Skin epidermis (tissue), 12 donors: ENCODE measurements at regions not wholly inside any gene's neighbourhood (a gene's known extent, or its start where the extent isn't known, plus 50 kb on each side); places are given as distances from the start of the nearest gene placed in this dataset.

ENCODE experiments used
- H3K27ac ChIP-seq, 21 experiments: fragments of 200-600 bp; sonication (generic) in 11 of 21; one replicate each; pipeline ENCODE4 v1.5.0; 2020; ENCODE audit warnings: mild to moderate bottlenecking in 3 of 21, inconsistent platforms in 2 of 21, moderate library complexity in 2 of 21
- H3K4me3 ChIP-seq, 7 experiments: fragments of 200-600 bp; sonication (generic) in 2 of 7; one replicate each; pipeline ENCODE4 v1.5.0; 2020; ENCODE audit warnings: inconsistent platforms in 2 of 7, mild to moderate bottlenecking in 2 of 7, moderate library complexity in 1 of 7

DNA sequence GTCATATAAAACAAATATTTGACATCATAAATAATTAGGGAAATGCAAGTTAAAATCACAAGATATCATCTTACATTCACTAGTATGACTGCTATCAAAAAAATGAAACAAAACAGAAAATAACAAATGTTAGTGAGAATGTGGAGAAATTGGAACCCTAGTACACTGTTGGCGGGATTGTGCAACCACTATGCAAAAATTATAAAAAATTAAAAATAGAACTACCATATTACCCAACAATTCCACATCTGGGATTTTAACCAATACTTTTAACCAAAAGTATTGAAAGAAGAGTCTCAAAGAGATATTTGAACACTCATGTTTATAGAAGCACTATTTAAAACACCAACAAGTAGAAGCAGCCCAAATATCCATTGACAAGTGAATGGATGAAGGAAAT is 797.2 kb upstream of the ADAMTS5 start:
- H3K27ac ChIP-seq: no peak overlapping the region

DNA sequence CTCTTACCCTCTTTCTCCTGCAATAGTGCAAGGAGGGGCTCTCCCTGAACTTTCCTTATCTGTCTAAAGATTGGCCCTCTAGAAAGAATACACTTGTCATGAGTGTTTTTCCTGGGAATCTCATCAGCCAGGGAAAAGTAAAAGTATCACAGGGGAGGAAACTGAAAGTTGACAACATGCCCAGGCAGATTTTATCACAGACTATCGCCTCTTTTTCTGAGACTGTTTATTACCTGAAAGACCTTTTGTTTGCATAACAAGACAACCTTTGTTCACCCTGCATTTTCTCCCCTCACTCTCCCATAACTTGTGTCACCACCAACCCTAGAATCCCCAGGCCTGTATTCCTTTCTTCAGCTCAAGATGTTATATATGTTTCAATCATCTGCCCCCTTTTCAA is 794.7 kb upstream of the ADAMTS5 start:
- Histone ChIP-seq H3K4me3 (no peak overlapping the region), H3K27ac (peak overlapping the region in 2 of 21 experiments; percentile 5 to 27)

More for the DNA sequence above, 797.2 kb upstream of the ADAMTS5 start:
- H3K4me3 ChIP-seq: no peak overlapping the region

DNA sequence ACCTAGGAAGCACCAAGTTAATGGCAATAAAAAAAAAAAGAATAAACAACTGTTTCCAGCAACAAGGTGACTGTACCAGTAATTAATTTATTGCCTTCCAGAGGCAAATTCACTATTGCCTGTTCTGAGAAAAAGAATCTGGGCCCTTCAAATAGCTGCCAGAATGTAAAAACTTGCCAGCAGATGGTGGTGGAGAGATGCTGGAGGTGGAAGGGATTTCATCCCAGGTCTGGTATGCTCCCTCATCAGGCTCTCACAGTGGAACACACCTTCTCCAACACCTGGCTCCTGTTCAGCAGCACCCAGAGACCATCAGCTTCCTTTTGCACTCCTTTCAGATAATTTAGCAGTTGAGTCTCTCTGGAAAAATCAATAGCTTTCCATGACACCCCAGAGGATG is 792.9 kb upstream of the ADAMTS5 start:
- no peak overlapping the region for H3K4me3 ChIP-seq
- H3K27ac ChIP-seq: no peak overlapping the region

DNA sequence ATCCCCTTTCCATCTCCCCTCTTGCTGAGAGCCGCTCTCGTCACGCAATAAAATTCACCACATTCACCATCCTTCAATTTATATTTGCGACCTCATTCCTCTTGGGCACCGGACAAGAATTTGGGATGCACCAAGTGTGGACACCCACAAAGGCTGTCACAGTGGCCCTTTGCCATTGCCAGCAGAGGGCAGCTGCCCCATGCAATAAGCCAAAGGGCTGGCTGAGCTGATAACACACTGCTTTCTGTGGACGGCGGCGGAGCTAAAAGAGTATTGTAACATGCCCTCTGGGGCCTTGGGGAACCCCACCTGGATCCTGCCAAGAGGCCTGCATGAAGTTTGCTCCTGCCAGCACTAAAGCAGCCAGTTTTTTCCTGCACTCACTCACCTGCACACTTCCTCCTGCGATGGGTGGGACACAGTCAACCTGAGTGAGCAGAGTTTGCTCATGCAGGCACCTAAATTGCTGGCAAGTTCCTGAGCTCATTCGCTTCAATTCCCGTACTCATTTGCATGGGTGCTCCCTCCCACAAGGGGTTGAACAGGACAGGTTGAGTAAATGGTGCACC is 792.3 kb upstream of the ADAMTS5 start:
- Histone ChIP-seq H3K4me3 (no peak overlapping the region), H3K27ac (no peak overlapping the region)

DNA sequence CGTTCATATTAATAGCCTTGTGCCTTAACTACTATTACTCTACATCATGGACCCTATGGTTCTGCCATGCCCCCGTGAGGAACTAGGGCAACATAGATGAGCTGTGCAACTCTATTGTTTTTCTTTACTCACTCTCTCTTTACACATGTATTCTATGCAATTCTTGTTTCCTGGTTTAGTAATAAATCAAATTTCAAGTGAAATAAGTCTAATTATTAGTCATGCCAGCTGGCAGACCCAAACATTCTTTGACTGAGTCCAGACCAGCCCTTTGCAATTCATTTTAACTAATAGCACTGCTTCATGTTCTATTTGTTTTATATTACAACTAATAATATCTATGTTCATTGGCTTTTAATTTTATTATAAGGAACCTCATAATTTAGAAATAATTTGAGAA is 789.3 kb upstream of the ADAMTS5 start:
- H3K4me3 ChIP-seq: no peak overlapping the region
- H3K27ac ChIP-seq: no peak overlapping the region

DNA sequence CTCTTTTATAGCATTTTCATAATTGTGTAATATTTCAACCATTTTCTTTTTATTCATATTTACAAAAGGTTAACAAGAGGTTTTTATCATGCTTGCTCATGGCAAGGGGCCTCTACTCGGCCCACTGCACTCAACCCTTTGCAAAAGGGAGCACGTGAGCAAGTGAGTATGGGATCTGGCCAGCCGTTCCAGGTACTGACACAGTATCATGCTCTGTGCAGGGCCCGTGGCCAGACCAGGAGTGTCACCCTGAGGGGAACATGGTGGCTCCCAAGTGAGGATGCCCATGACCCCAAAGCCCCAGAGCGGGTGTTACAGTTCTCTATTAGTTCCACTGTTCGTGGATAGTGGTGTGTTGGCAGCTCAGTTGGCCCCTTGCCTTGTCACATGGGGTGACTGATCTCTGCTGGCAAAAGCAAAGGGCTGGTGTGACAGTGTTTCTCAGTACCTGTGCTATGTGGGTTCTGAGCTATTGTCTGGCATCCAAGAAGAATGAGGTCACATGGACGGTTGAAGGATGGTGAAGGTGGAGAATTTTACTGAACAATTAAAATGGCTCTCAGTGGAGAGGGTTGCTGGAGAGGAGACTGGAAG is 777.2 kb upstream of the ADAMTS5 start:
- Histone ChIP-seq H3K4me3 (no peak overlapping the region), H3K27ac (no peak overlapping the region)

DNA sequence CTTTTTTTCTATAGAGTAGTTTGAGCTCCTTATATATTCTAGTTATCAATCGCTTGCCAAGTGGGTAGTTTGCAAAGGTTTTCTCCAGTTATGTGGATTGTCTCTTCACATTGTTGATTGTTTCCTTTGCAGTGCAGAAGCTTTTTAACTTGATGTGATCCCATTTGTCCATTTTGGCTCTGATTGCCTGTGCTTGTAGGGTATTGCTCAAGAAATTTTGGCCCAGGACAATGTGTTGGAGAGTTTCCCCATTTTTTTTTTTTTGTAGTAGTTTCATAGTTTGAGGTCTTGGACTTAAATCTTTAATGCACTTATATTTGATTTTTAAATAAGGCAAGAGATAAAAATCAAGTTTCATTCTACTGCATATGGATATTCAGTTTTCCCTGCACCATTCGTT is 774.8 kb upstream of the ADAMTS5 start:
- Histone ChIP-seq H3K4me3 (no peak overlapping the region), H3K27ac (no peak overlapping the region)

DNA sequence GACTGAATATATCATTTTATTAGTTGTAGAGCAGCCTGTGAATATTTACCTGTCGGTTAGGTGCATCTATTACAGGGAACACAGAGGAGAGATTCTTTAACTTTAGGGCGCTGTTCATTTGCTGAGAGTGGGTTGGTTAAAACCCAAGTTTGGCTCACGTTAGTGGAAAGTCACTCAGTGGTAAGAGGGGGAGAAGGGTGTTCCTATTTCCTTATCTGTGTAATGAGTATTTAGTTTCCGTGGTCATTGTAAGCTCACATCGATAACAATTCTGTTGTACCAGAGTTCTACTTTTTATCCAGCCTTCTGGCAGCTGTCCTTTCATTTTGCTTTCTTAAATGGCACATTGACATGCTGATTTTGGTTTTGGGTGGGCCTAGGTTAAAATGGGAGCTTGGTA is 773.2 kb upstream of the ADAMTS5 start:
- Histone ChIP-seq H3K4me3 (no peak overlapping the region), H3K27ac (no peak overlapping the region)

DNA sequence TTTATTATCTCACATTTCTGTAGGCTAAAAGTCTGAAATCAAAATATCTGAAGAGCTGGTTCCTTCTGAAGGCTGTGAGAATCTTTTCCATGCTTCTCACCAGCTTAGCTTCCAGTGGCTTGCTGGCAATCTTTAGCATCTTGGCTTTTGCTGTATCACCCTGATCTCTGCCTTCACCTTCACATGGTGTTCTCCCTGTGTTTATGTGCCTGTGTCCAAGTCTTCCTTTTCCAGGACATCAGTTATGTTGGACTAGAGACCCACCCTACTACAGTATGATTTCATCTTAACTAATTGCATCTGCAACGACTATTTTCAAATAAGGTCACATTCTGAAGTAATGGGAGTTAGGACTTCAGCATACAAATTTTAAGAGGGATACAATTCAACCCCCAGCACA is 772.3 kb upstream of the ADAMTS5 start:
- H3K27ac ChIP-seq: no peak overlapping the region
- H3K4me3 ChIP-seq: no peak overlapping the region

DNA sequence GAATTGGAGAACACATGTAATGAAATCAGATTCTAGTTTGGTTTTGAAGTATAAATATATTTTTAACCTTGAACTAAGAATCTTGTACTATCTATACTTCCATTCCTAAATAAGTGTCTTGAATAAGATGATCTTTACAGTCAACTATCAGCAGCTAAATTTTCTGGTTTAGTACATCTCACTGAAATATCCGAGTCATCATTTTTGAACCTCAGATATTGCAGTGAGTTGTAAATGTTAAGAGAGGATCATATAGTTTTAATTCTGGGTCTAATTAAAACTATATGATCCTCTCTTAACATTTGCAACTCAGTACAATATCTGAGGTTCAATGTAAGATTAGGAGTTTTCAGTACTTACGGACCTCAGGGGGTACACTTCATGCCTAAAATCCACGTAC is 768.8 kb upstream of the ADAMTS5 start:
- Histone ChIP-seq H3K27ac (no peak overlapping the region), H3K4me3 (no peak overlapping the region)

DNA sequence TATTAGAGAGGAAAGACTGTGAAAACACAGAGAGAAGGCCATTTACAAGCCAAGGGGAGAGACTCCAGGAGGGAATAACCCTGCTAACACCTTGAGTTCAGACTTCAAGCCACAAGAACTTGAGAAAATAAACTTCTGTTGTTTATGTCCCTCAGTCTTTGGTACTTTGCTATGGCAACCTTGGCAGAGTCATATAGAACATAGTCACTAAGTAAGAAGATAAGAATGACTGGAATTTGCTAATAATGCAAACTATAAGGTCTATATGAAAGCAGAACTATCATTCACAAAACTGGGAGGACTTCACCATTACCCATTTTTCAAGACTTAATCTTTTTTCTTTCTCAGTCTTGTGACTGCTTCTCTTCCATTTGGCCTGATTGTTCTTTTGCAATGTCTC is 767.3 kb upstream of the ADAMTS5 start:
- Histone ChIP-seq H3K4me3 (no peak overlapping the region), H3K27ac (no peak overlapping the region)

DNA sequence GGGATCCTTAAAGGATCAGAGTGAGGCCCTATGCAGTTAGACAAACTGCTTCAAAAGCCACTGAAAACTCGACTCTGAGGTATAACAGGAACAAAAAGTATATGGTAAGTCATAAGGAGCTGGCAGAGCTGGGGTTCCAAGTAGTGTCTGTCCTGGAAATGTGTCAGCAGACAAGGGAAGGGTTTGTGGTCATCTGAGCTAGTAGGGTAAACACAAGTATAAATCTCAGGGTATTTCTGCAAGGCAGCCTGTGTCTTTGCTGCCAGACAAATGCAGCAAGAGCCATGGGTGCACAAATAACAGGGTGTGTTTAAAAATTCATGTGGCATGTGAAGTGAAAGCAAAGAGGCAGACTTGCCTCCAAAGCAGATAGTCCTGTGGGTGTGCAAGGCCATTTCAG is 759.0 kb upstream of the ADAMTS5 start:
- no peak overlapping the region for H3K4me3 ChIP-seq
- H3K27ac ChIP-seq: no peak overlapping the region

DNA sequence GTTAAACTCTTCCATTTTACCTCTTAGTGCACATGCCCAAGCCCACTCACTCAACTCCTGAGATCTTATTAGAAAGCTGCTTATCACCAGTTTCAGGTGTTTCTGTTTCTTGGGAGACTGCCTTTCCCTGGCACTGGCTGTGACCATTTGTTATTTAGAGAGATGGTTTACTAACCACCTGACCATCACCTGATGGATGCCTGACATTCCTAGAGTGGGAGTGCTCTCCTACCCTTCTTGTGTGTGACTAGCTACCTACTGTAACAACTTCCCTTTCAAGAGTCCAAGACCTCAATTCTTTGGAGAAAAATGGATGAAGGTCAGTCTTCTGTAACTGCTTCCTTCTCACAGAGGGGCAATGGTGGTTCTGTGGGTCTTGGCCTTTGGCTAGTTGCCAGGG is 755.2 kb upstream of the ADAMTS5 start:
- Histone ChIP-seq H3K4me3 (no peak overlapping the region), H3K27ac (no peak overlapping the region)

DNA sequence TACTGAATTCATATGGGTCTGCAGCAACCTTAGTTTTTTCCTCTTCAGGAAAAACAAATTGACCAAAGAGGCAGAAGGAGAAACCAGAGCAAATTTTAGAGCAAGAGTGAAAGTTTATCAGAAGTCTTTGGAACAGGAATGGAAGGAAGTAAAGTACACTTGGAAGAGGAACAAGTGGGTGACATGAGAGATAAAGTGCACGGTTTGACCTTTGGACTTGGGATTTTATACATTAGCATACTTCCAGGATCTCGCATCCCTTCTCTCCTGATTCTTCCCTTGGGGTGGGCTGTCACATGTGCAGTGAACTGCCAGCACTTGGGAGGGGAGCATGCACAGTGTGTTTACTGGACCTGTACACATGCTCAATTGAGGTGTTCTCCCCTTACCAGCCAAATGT is 754.8 kb upstream of the ADAMTS5 start:
- no peak overlapping the region for H3K4me3 ChIP-seq
- H3K27ac ChIP-seq: no peak overlapping the region

DNA sequence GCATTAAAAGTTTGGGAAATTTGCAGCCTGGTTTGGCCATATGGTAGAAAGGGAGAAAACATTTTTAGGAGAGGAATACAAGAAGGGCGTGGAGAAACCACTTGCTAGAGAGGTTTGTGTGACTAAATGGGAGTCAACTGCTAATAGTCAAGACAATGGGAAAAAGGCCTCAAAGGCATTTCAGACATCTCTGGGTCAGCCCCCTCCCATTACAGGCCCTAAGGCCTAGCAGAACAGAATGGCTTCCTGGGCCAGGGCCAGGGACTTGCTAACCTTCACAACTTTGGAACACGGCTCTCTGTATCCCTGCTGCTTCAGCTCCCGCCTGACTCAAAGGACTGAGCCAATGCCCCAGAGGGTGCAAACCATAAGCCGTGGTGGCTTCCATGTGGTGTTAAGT is 752.3 kb upstream of the ADAMTS5 start:
- Histone ChIP-seq H3K27ac (no peak overlapping the region), H3K4me3 (no peak overlapping the region)

DNA sequence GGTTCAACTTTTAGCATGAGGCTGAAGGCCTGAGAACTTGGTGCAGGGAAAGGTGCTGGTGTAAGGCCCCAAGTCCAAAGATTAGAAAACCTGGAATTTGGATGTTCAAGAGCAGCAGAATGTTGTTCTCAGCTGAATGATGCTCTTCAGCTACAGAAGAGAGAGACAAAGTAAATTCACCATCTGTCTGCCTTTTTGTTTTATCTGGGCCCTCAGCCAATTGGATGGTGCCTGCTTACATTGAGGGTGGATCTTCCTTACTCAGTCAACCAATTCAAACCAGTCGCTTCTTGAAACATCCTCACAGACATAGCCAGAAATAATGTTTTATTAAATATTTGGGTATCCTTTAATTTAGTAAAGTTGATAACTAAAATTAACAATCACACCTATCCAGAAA is 748.2 kb upstream of the ADAMTS5 start:
- H3K4me3 ChIP-seq: no peak overlapping the region

DNA sequence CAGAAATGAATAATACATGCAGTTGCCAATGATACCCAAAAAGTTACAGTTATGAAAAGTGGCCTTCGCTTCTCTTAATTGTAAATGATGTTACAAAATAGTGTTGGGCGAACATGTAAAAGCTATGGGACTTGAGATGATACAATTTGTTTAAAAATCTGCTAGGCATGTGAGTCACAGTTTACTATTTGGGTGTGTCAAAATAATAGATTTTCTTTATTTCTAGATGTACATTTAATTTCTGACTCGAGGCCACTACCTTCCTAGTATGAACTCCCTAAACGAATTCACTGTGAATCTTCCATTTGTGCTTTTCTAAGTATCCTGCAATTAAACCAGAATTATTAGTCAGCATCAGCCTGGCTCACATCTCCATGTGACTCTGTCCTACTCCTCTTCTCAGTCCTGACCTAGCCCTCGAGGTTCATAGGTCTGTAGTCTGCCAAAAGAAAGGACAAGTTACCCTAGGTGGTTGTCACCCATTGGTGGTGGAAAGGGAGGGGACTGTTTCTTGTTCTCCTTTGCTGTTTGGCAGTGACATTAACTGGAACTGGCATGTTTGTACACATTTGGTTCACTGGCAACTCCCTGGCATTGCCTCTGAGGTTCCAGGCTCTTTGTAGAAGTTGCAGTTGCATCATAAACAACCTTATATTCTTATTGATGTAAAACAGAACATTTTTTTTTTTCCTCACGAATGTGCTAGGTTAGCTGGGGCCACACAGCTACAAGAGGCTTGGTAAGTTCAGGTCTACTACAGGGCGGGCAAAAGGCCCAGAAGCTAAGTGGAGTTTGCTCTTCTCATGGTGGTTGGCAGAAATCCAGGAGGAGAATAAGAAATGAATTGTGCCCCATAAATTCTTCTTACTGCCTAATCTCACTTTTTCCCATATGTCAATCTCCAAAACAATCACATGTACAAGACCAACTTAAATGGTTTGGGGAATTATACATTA is 746.5 kb upstream of the ADAMTS5 start:
- H3K27ac ChIP-seq: peak overlapping the region in 2 of 21 experiments; percentile 0 to 24
- no peak overlapping the region for H3K4me3 ChIP-seq

More for the DNA sequence above, 748.2 kb upstream of the ADAMTS5 start:
- H3K27ac ChIP-seq: no peak overlapping the region

DNA sequence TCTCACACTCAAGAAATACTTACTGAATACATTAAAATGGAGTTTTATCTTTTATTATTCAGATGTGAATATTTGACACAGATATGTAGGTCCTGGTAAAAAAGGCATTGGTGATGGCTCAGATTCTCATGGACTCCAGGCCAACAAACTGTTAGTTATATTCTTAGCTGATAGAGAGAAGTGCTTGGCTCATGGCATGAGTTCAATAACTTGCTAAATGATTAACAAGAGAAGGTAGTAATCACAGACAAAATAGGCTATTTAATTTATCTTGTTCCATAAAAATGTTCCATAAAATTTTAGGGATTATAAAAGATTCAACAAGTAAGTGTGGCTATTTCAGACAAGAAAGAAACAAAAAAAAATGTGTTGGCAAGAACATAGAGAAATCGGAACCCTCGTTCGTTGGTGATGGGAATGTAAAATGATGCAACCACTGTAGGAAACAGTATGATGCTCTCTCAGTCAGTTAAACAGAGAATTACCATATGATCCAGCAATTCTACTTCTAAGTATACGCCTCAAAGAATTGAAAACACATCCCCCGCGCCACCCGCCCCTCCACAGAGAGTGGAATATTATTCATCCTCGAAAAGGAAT is 737.8 kb upstream of the ADAMTS5 start:
- Histone ChIP-seq H3K27ac (no peak overlapping the region), H3K4me3 (no peak overlapping the region)

DNA sequence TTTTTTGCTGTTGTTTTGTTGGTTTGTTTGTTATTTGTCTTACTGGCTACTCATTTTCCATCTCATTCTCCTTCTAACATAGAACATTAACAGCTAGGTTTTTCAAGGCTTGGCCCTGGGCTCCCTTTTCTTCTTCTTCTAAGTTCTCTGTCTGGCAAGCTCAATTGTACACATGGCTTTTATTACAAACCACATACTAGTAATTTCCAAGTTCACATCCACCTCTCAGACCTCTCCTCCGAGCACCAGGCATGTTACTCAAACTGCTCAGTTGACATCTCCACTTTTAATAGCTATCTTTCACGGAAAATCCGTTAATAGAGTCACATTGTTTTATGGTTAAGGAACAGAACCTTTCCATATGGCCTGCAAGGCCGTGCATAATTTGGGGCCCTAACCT is 736.9 kb upstream of the ADAMTS5 start:
- H3K27ac ChIP-seq: peak overlapping the region in 1 of 21 experiments; percentile 9
- no peak overlapping the region for H3K4me3 ChIP-seq

DNA sequence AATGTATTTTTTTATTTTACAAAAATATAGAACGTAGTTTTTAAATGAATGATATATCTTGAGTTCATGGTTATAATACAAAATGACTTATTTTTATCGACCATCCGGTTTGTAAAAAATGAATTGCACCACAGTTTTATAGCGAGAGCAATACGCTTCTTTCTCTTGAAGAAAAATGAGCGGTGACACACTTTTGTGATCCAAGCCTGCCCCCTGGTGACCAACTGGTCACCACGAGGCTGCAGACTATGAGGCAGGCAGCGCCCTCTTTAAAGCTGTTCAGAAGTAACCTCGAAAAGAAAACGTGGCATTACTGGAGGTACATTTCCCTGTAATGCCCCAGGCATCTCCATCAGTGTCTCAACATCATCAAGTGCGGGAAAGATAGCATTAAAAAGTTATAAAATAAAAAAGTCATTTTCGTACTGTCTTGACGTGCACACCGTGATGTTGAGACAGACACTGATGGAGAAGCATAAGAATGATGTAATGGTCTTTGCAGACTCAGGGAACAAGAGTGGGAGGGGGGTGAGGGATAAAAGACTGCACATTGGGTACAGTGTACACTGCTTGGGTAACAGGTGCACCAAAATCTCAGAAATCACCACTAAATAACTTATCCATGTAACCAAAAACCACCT is 734.2 kb upstream of the ADAMTS5 start:
- Histone ChIP-seq H3K4me3 (no peak overlapping the region), H3K27ac (no peak overlapping the region)
